GF-D8 (cell line): ENCODE measurements at regions not wholly inside any gene's neighbourhood (a gene's known extent, or its start where the extent isn't known, plus 50 kb on each side); places are given as distances from the start of the nearest gene placed in this dataset.

Experiments used
- DNase-seq: peaks from one replicate; lab custom pipeline; 2025; lab: John Stamatoyannopoulos, UW

- DNase-seq, result no peak
Measured at GRCh38 chr4:157973297-157973696, 199.5 kb downstream of the GASK1B start.

GRCh38 chr4:157964463-157964862, 208.4 kb downstream of the GASK1B start:
- DNase-seq, result no peak

GRCh38 chr4:157961229-157961990, 211.4 kb downstream of the GASK1B start:
- DNase-seq, result no peak

GRCh38 chr4:157957905-157958304, 214.9 kb downstream of the GASK1B start:
- DNase-seq, result no peak

GRCh38 chr4:157942017-157942416, 230.8 kb downstream of the GASK1B start:
- no peak for DNase-seq

- DNase-seq, result no peak
Measured at GRCh38 chr4:157934151-157934550, 238.7 kb downstream of the GASK1B start.

- DNase-seq, result no peak
Measured at GRCh38 chr4:157932936-157933335, 239.9 kb downstream of the GASK1B start.

- DNase-seq, result no peak
Measured at GRCh38 chr4:157929486-157929885, 243.3 kb downstream of the GASK1B start.

- no peak for DNase-seq
Measured at GRCh38 chr4:157918036-157918832, 254.6 kb downstream of the GASK1B start.

- DNase-seq, result no peak
Measured at GRCh38 chr4:157912212-157912611, 260.6 kb downstream of the GASK1B start.

- no peak for DNase-seq
Measured at GRCh38 chr4:157911662-157912061, 261.2 kb downstream of the GASK1B start.

GRCh38 chr4:157908691-157909090, 264.1 kb downstream of the GASK1B start:
- DNase-seq, result no peak

GRCh38 chr4:157908031-157908430, 264.8 kb downstream of the GASK1B start:
- no peak for DNase-seq

GRCh38 chr4:157907226-157907946, 265.4 kb downstream of the GASK1B start:
- DNase-seq, result no peak

GRCh38 chr4:157898836-157899605, 273.8 kb downstream of the GASK1B start:
- DNase-seq, result no peak

GRCh38 chr4:157897855-157898370, 274.9 kb downstream of the GASK1B start:
- no peak for DNase-seq

GRCh38 chr4:157896726-157897125, 276.1 kb downstream of the GASK1B start:
- DNase-seq, result no peak

GRCh38 chr4:157895205-157895604, 277.6 kb downstream of the GASK1B start:
- DNase-seq, result no peak

GRCh38 chr4:157889788-157890187, 283.0 kb downstream of the GASK1B start:
- DNase-seq, result no peak

- no peak for DNase-seq
Measured at GRCh38 chr4:157888281-157888680, 284.5 kb downstream of the GASK1B start.

- DNase-seq, result no peak
Measured at GRCh38 chr4:157887316-157887715, 285.5 kb downstream of the GASK1B start.

- DNase-seq, result no peak
Measured at GRCh38 chr4:157886645-157887044, 286.2 kb downstream of the GASK1B start.
